HCT116 (cell line): ENCODE measurements at regions not wholly inside any gene's neighbourhood (a gene's known extent, or its start where the extent isn't known, plus 50 kb on each side); places are given as distances from the start of the nearest gene placed in this dataset.

Experiments used
- POLR2AphosphoS5 ChIP-seq: IDR thresholded peaks from 2 replicates; pipeline ENCODE4 v1.6.1; 2011; ENCODE audit warnings: mild to moderate bottlenecking, low read depth, low read length, moderate library complexity
- ZNF274 ChIP-seq: fragments of 200-500 bp; sonication (Bioruptor generic); IDR thresholded peaks from 2 replicates; pipeline ENCODE4 v1.6.1; 2014; ENCODE audit warnings: mild to moderate bottlenecking, low read depth, low read length, inconsistent platforms
- TF ChIP-seq, protein P1 (sequence below): IDR thresholded peaks from 2 replicates; pipeline ENCODE4 v1.6.1; 2012; ENCODE audit warnings: low read depth

DNA sequence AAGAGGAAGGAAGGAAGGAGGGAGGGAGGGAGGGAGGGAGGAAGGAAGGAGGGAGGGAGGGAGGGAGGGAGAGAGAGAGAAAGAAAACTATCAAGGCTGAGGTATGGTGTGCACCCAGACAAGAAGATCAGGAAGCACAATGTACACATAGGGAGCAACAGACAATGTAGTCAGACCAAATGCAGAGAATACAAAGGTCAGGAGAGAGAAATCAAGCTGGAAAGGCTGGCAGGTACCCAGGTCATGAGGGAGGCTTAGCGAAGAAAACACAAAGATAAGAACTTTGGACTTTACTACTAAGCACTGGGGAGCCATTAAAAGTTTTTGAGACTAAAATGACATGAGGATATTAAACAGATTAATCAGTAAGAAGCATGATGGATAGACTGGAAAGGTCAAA, 176.0 kb upstream of the TMCO5A start:
- TF ChIP-seq ZNF274 (no peak), POLR2AphosphoS5 (no peak)
- TF ChIP-seq, protein P1, sequence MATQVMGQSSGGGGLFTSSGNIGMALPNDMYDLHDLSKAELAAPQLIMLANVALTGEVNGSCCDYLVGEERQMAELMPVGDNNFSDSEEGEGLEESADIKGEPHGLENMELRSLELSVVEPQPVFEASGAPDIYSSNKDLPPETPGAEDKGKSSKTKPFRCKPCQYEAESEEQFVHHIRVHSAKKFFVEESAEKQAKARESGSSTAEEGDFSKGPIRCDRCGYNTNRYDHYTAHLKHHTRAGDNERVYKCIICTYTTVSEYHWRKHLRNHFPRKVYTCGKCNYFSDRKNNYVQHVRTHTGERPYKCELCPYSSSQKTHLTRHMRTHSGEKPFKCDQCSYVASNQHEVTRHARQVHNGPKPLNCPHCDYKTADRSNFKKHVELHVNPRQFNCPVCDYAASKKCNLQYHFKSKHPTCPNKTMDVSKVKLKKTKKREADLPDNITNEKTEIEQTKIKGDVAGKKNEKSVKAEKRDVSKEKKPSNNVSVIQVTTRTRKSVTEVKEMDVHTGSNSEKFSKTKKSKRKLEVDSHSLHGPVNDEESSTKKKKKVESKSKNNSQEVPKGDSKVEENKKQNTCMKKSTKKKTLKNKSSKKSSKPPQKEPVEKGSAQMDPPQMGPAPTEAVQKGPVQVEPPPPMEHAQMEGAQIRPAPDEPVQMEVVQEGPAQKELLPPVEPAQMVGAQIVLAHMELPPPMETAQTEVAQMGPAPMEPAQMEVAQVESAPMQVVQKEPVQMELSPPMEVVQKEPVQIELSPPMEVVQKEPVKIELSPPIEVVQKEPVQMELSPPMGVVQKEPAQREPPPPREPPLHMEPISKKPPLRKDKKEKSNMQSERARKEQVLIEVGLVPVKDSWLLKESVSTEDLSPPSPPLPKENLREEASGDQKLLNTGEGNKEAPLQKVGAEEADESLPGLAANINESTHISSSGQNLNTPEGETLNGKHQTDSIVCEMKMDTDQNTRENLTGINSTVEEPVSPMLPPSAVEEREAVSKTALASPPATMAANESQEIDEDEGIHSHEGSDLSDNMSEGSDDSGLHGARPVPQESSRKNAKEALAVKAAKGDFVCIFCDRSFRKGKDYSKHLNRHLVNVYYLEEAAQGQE = no peak
